Breast epithelium (tissue), 3 donors: ENCODE measurements at regions not wholly inside any gene's neighbourhood (a gene's known extent, or its start where the extent isn't known, plus 50 kb on each side); places are given as distances from the start of the nearest gene placed in this dataset.

ENCODE experiments used
- CTCF ChIP-seq, 3 donors: fragments of 450-650 bp; IDR thresholded peaks; one replicate each; pipeline ENCODE4 v1.5.1; 2016 to 2017; ENCODE audit warnings: antibody characterized with exemption in 3 of 3, mild to moderate bottlenecking in 3 of 3, moderate library complexity in 3 of 3
- POLR2AphosphoS5 ChIP-seq, 3 donors: sonication (generic); formaldehyde crosslinking; IDR thresholded peaks; one replicate each; pipeline ENCODE4 v1.6.1; 2017; ENCODE audit warnings: antibody characterized with exemption in 3 of 3

DNA sequence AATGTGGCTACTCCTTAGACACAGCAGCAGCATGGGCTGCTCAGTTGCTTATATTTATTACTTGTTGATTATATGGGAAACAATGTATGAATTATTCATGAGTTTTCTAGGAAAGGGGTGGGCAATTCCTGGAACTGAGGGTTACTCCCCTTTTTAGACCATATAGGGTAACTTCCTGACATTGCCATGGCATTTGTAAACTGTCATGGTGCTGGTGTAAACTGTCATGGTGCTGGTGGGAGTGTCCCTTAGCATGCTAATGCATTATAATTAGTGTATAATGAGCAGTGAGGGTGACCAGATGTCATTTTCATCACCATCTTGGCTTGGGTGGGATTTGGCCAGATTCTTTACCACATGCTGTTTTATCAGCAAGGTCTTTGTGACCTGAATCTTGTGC lies 734.6 kb upstream of the PTPRD start:
- TF ChIP-seq CTCF (IDR thresholded peaks at IDR 0.05) (no peak), POLR2AphosphoS5 (IDR thresholded peaks at IDR 0.05) (no peak)
